ENCODE measurements at regions not wholly inside any gene's neighbourhood (a gene's known extent, or its start where the extent isn't known, plus 50 kb on each side); places are given as distances from the start of the nearest gene placed in this dataset.

DNA sequence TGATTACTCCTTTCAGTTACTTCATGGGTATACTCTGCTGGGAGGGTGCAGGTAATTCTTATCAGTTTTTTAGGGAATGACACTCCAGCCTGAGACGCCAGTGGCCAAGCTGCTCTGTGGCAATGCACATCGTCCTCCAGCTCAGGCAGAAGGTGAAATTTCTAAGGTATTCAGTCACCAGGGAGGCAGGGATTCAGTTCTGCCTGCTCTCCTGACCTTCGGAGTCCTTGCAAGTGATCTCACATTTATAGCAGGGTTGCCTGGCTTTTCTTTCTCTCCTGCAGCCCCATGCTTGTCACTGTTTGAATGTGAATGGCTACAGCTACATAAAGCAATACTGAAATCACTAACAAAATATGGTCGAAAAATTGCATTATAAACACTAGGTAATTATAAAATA lies 1447.5 kb downstream of the EFNB2 start:
- TF ChIP-seq, protein P1, sequence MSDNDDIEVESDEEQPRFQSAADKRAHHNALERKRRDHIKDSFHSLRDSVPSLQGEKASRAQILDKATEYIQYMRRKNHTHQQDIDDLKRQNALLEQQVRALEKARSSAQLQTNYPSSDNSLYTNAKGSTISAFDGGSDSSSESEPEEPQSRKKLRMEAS (IDR thresholded peaks at IDR 0.05; ENCODE audit: low read depth, low read length) = no peak
- TF ChIP-seq, protein P2, sequence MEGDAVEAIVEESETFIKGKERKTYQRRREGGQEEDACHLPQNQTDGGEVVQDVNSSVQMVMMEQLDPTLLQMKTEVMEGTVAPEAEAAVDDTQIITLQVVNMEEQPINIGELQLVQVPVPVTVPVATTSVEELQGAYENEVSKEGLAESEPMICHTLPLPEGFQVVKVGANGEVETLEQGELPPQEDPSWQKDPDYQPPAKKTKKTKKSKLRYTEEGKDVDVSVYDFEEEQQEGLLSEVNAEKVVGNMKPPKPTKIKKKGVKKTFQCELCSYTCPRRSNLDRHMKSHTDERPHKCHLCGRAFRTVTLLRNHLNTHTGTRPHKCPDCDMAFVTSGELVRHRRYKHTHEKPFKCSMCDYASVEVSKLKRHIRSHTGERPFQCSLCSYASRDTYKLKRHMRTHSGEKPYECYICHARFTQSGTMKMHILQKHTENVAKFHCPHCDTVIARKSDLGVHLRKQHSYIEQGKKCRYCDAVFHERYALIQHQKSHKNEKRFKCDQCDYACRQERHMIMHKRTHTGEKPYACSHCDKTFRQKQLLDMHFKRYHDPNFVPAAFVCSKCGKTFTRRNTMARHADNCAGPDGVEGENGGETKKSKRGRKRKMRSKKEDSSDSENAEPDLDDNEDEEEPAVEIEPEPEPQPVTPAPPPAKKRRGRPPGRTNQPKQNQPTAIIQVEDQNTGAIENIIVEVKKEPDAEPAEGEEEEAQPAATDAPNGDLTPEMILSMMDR (IDR thresholded peaks at IDR 0.05; ENCODE audit: low read depth, low read length) = no peak
- no peak for TF ChIP-seq POLR2A (IDR thresholded peaks at IDR 0.05; ENCODE audit: extremely low read depth, insufficient read length)

Measured in NB4 (cell line).